DOHH2 (cell line): ENCODE measurements at regions not wholly inside any gene's neighbourhood (a gene's known extent, or its start where the extent isn't known, plus 50 kb on each side); places are given as distances from the start of the nearest gene placed in this dataset.
A peak's percentile ranks its signal among the peaks of the same experiment; 100 is the strongest.

Experiments
- H3F3A ChIP-seq: fragments of 200-600 bp; sonication (generic), shearing (Covaris generic); 2 replicates; pipeline ENCODE4 v1.6.0; 2016; ENCODE audit warnings: antibody characterized with exemption, mild to moderate bottlenecking; ENCODE audit not compliant: control insufficient read depth, insufficient read depth
- H3K27ac ChIP-seq: fragments of 200-600 bp; sonication (generic); 2 replicates; pipeline ENCODE4 v1.5.1; 2014; ENCODE audit warnings: low read depth, mild to moderate bottlenecking, low read length, moderate library complexity
- H3K27me3 ChIP-seq: fragments of 200-600 bp; sonication (generic); 2 replicates; pipeline ENCODE4 v1.6.1; 2014; ENCODE audit warnings: mild to moderate bottlenecking, low read length, mixed read lengths; ENCODE audit not compliant: control insufficient read depth
- H3K36me3 ChIP-seq: fragments of 200-600 bp; sonication (generic); 2 replicates; pipeline ENCODE4 v1.6.1; 2014; ENCODE audit warnings: mild to moderate bottlenecking, low read length, moderate library complexity, mixed read lengths; ENCODE audit not compliant: control insufficient read depth
- H3K4me1 ChIP-seq: fragments of 200-600 bp; sonication (generic); 2 replicates; pipeline ENCODE4 v1.6.1; 2014; ENCODE audit warnings: mild to moderate bottlenecking, low read length, mixed read lengths; ENCODE audit not compliant: control insufficient read depth
- H3K4me2 ChIP-seq: fragments of 200-600 bp; sonication (generic); 2 replicates; pipeline ENCODE4 v1.6.0; 2014; ENCODE audit warnings: mild to moderate bottlenecking, low read length, moderate library complexity
- H3K4me3 ChIP-seq: fragments of 200-600 bp; sonication (generic); 2 replicates; pipeline ENCODE4 v1.5.1; 2014; ENCODE audit warnings: mild to moderate bottlenecking, low read length, mixed read lengths
- H3K79me2 ChIP-seq: fragments of 200-600 bp; sonication (generic); 2 replicates; pipeline ENCODE4 v1.6.1; 2014; ENCODE audit warnings: mild to moderate bottlenecking, low read length, mixed read lengths; ENCODE audit not compliant: control insufficient read depth
- H3K9me2 ChIP-seq: fragments of 200-600 bp; sonication (generic); replicated peaks from 2 replicates; pipeline ENCODE4 v1.6.1; 2014; ENCODE audit warnings: mild to moderate bottlenecking, low read length, mixed read lengths; ENCODE audit not compliant: control insufficient read depth
- H3K9me3 ChIP-seq: fragments of 200-600 bp; sonication (generic); 2 replicates; pipeline ENCODE4 v1.6.1; 2014; ENCODE audit warnings: antibody characterized with exemption, low read length, mixed read lengths; ENCODE audit not compliant: control insufficient read depth, insufficient read depth
- H4K20me1 ChIP-seq: fragments of 200-600 bp; sonication (generic); 2 replicates; pipeline ENCODE4 v1.6.0; 2014; ENCODE audit warnings: low read depth, mild to moderate bottlenecking, antibody characterized with exemption, low read length, moderate library complexity; ENCODE audit not compliant: control insufficient read depth, insufficient read depth
- CTCF ChIP-seq: fragments of 200-600 bp; sonication (generic); IDR thresholded peaks from one replicate; pipeline ENCODE4 v1.5.1; 2014; ENCODE audit warnings: antibody characterized with exemption, mild to moderate bottlenecking, low read depth, low read length; ENCODE audit not compliant: poor library complexity, severe bottlenecking
- EZH2phosphoT487 ChIP-seq: fragments of 200-600 bp; sonication (generic); IDR thresholded peaks from 2 replicates; pipeline ENCODE4 v1.6.1; 2017; ENCODE audit warnings: borderline replicate concordance, mild to moderate bottlenecking, antibody characterized with exemption, low read length, moderate library complexity, mixed read lengths

GRCh38 chr4:162499478-162499877 is 335.7 kb upstream of the FSTL5 start:
- Histone ChIP-seq H3K4me2 (no peak overlapping the region), H3K27ac (no peak overlapping the region), H3K79me2 (no peaks in the 10 kb centered on the region), H3K9me2 (no peaks in the 10 kb centered on the region), H3K27me3 (no peaks in the 10 kb centered on the region), H4K20me1 (no peaks in the 10 kb centered on the region), H3K4me3 (no peak overlapping the region), H3F3A (no peaks in the 10 kb centered on the region), H3K36me3 (no peaks in the 10 kb centered on the region), H3K4me1 (no peaks in the 10 kb centered on the region), H3K9me3 (no peaks in the 10 kb centered on the region)
- TF ChIP-seq EZH2phosphoT487 (no peak), CTCF (peak; percentile 51)

GRCh38 chr4:162498168-162498567 is 334.4 kb upstream of the FSTL5 start:
- Histone ChIP-seq H3K9me3 (no peaks in the 10 kb centered on the region), H3K27ac (no peak overlapping the region), H3K36me3 (no peaks in the 10 kb centered on the region), H3K4me2 (no peak overlapping the region), H3K4me3 (no peak overlapping the region), H3K27me3 (no peaks in the 10 kb centered on the region), H3K79me2 (no peaks in the 10 kb centered on the region), H3F3A (no peaks in the 10 kb centered on the region), H3K9me2 (no peaks in the 10 kb centered on the region), H4K20me1 (no peaks in the 10 kb centered on the region), H3K4me1 (no peaks in the 10 kb centered on the region)
- TF ChIP-seq EZH2phosphoT487, result no peak
- no peak for TF ChIP-seq CTCF

GRCh38 chr4:162497564-162498167 is 333.9 kb upstream of the FSTL5 start:
- Histone ChIP-seq H3F3A (no peaks in the 10 kb centered on the region), H3K27ac (no peak overlapping the region), H4K20me1 (no peaks in the 10 kb centered on the region), H3K4me1 (no peaks in the 10 kb centered on the region), H3K36me3 (no peaks in the 10 kb centered on the region), H3K9me3 (no peaks in the 10 kb centered on the region), H3K79me2 (no peaks in the 10 kb centered on the region), H3K4me2 (no peak overlapping the region), H3K9me2 (no peaks in the 10 kb centered on the region), H3K27me3 (no peaks in the 10 kb centered on the region), H3K4me3 (no peak overlapping the region)
- TF ChIP-seq EZH2phosphoT487, result no peak
- peak; percentile 65 for TF ChIP-seq CTCF

GRCh38 chr4:162494935-162495334 is 331.1 kb upstream of the FSTL5 start:
- Histone ChIP-seq H3K9me3 (no peaks in the 10 kb centered on the region), H4K20me1 (no peaks in the 10 kb centered on the region), H3K36me3 (no peaks in the 10 kb centered on the region), H3K9me2 (no peaks in the 10 kb centered on the region), H3F3A (no peaks in the 10 kb centered on the region), H3K4me2 (no peak overlapping the region), H3K79me2 (no peaks in the 10 kb centered on the region), H3K27ac (no peak overlapping the region), H3K27me3 (no peaks in the 10 kb centered on the region), H3K4me1 (no peaks in the 10 kb centered on the region), H3K4me3 (no peak overlapping the region)
- TF ChIP-seq CTCF (no peak), EZH2phosphoT487 (no peak)
